SU-DHL-6 (cell line): ENCODE measurements at regions not wholly inside any gene's neighbourhood (a gene's known extent, or its start where the extent isn't known, plus 50 kb on each side); places are given as distances from the start of the nearest gene placed in this dataset.

Experiments used
- EZH2phosphoT487 ChIP-seq: fragments of 200-600 bp; sonication (generic), shearing (Covaris generic); conservative IDR thresholded peaks from 2 replicates; pipeline ENCODE4 v1.6.1; 2018; ENCODE audit warnings: mild to moderate bottlenecking, antibody characterized with exemption, low read length, moderate library complexity, mixed read lengths
- TF ChIP-seq, protein P1 (sequence below): fragments of 200-600 bp; sonication (generic); IDR thresholded peaks from one replicate; pipeline ENCODE4 v1.5.1; 2017; ENCODE audit warnings: antibody characterized with exemption, mild to moderate bottlenecking, low read length, moderate library complexity; ENCODE audit not compliant: insufficient read depth, poor library complexity, severe bottlenecking

DNA sequence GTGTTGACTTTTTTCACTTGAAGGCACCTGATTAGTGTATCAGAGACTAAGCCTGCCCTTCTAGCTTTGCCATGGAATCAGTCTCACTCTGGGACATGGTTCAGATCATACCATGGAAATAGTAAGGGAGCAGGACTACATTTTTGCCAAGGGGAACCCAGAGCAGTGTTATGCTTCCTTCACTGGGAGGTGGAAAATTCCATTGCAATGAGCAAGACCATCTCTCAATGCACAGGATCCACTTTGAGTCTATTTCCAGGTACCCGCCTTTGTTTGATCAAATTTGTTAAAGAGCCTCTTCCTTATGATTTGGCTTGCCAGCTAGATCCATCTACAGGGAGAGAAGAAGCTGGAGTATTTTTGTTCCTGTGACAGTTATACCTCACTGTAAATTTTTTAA lies 395.8 kb downstream of the MTX2 start:
- TF ChIP-seq, protein P1, sequence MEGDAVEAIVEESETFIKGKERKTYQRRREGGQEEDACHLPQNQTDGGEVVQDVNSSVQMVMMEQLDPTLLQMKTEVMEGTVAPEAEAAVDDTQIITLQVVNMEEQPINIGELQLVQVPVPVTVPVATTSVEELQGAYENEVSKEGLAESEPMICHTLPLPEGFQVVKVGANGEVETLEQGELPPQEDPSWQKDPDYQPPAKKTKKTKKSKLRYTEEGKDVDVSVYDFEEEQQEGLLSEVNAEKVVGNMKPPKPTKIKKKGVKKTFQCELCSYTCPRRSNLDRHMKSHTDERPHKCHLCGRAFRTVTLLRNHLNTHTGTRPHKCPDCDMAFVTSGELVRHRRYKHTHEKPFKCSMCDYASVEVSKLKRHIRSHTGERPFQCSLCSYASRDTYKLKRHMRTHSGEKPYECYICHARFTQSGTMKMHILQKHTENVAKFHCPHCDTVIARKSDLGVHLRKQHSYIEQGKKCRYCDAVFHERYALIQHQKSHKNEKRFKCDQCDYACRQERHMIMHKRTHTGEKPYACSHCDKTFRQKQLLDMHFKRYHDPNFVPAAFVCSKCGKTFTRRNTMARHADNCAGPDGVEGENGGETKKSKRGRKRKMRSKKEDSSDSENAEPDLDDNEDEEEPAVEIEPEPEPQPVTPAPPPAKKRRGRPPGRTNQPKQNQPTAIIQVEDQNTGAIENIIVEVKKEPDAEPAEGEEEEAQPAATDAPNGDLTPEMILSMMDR, result no peak
- no peak for TF ChIP-seq EZH2phosphoT487
